HUES48 (cell line): ENCODE measurements at regions not wholly inside any gene's neighbourhood (a gene's known extent, or its start where the extent isn't known, plus 50 kb on each side); places are given as distances from the start of the nearest gene placed in this dataset.
"Not testable (repeated sequence)": the region's sequence is repeated elsewhere in the genome, so short reads cannot be mapped to it uniquely, and the experiment has no call there.

Source experiments
- H3K27ac ChIP-seq: one replicate; pipeline ENCODE4 v1.7.0; 2013; ENCODE audit warnings: low read depth, low read length, inconsistent platforms
- H3K27me3 ChIP-seq: 2 replicates; pipeline ENCODE4 v1.6.1; 2013; ENCODE audit warnings: mild to moderate bottlenecking, low read length; ENCODE audit not compliant: control insufficient read depth, insufficient read depth
- H3K36me3 ChIP-seq: 2 replicates; pipeline ENCODE4 v1.6.1; 2013; ENCODE audit warnings: low read length; ENCODE audit not compliant: control insufficient read depth, insufficient read depth
- H3K4me1 ChIP-seq: 2 replicates; pipeline ENCODE4 v1.6.1; 2013; ENCODE audit warnings: mild to moderate bottlenecking, low read length; ENCODE audit not compliant: control insufficient read depth, insufficient read depth
- H3K4me3 ChIP-seq: 2 replicates; pipeline ENCODE4 v1.5.1; 2013; ENCODE audit warnings: mild to moderate bottlenecking, low read depth, low read length
- H3K9ac ChIP-seq: 2 replicates; pipeline ENCODE4 v1.6.1; 2013; ENCODE audit warnings: mild to moderate bottlenecking, low read depth, low read length, moderate library complexity
- H3K9me3 ChIP-seq: 2 replicates; pipeline ENCODE4 v1.6.1; 2013; ENCODE audit warnings: low read length; ENCODE audit not compliant: control insufficient read depth, insufficient read depth

DNA sequence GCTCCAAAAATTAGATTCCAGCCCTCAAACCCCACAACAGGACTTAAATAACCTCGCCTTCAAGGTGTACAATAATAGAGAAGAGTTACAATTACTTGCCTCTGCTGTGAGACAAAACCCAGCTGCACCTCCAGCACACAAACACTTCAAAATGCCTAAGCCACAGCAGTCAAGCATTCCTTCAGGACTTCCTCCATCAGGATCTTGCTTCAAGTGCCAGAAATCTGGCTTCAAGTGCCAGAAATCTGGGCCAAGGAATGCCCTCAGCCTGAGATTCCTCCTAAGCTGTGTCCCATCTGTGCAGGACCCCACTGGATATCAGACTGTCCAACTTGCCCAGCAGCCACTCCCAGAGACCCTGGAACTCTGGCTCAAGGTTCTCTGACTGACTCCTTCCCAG, 1088.3 kb downstream of the SORCS3 start:
- H3K36me3 ChIP-seq: no peaks in the 10 kb centered on the region
- peaks cover 10% of the 10 kb centered on the region for H3K4me1 ChIP-seq
- H3K27me3 ChIP-seq: no peaks in the 10 kb centered on the region
- H3K4me3 ChIP-seq: no peak overlapping the region
- no peak overlapping the region for H3K9ac ChIP-seq
- peaks cover 5% of the 10 kb centered on the region; the same call in 1 of the 2 replicates for H3K9me3 ChIP-seq
- H3K27ac ChIP-seq: no peak overlapping the region

DNA sequence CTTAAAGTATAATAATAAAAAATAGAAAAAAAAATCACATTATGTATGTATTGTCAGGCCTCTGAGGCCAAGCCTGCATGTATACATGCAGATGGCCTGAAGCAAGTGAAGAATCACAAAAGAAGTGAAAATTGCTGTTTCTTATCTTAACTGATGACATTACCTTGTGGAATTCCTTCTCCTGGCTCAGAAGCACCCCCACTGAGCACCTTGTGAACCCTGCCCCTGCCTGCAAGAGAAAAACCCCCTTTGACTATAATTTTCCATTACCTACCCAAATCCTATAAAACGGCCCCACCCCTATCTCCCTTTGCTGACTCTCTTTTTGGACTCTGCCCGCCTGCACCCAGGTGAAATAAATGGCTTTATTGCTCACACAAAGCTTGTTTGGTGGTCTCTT, 1086.5 kb downstream of the SORCS3 start:
- not testable (repeated sequence) for H3K36me3 ChIP-seq, H3K9me3 ChIP-seq, H3K9ac ChIP-seq, H3K4me3 ChIP-seq, H3K27me3 ChIP-seq
- peaks cover 10% of the 10 kb centered on the region for H3K4me1 ChIP-seq
- H3K27ac ChIP-seq: peak overlapping the region; percentile 78

DNA sequence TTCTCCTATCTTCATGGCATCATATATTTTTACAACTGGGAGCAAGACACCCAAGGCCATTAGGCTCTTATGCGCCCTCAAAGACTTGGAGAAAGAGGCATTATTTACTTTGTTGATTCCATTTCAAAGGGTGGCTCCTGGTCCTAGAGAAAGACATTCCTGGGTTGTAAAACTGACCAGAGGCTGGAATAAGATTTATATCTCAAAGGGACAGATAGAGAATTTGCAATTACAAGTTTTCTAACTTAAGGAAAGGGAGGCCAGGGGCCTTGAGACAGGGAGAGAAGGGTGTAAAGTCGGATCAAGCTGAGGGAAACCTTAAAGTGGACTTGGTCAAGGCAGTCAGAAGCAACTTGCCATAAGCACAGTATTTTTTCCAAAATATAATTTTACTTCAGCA, 1086.0 kb downstream of the SORCS3 start:
- no peaks in the 10 kb centered on the region; the same call in 1 of the 2 replicates for H3K9me3 ChIP-seq
- peaks cover 10% of the 10 kb centered on the region for H3K4me1 ChIP-seq
- H3K4me3 ChIP-seq: no peak overlapping the region; the same call in 1 of the 2 replicates
- peak overlapping the region; percentile 78 for H3K27ac ChIP-seq
- H3K36me3 ChIP-seq: no peaks in the 10 kb centered on the region
- no peaks in the 10 kb centered on the region for H3K27me3 ChIP-seq
- H3K9ac ChIP-seq: no peak overlapping the region

DNA sequence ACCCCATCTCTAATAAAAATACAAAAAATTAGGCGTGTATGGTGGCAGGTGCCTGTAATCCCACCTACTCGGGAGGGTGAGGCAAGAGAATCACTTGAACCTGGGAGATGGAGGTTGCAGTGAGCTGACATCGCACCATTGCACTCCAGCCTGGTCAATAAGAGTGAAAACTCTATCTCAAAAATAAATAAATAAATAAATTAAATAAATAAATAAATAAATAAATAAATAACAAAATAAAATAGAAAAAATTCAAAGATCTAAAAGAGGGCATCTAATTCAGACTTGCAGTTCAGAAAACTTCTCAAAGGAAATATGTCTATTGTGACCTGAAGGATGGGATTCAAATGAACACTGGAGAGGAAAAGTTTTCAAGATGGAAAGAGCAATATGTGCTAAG, 1085.1 kb downstream of the SORCS3 start:
- no peak overlapping the region for H3K9ac ChIP-seq
- H3K27me3 ChIP-seq: no peaks in the 10 kb centered on the region
- no peaks in the 10 kb centered on the region for H3K36me3 ChIP-seq
- no peak overlapping the region for H3K27ac ChIP-seq
- no peak overlapping the region for H3K4me3 ChIP-seq
- H3K4me1 ChIP-seq: peaks cover 10% of the 10 kb centered on the region
- no peaks in the 10 kb centered on the region; the same call in 1 of the 2 replicates for H3K9me3 ChIP-seq

DNA sequence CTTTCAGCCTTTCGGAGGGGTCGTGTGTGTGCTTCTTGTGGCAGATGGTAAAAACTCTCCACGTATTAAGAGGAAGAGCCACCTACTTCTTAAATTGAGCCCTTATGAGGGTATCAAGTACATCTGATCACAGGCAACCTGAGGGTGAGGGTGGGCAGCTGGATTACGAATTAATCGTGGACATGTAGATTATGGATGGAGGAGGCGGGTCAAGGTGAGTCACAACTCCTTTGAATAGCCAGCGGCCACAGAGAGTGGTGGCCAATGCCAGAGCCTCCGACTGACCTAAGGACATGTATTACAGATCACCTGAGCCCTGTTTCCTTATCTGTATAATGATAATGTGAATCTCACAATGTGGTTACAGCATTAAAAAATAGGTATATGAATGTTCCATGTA, 1083.9 kb downstream of the SORCS3 start:
- no peaks in the 10 kb centered on the region; the same call in 1 of the 2 replicates for H3K9me3 ChIP-seq
- H3K4me3 ChIP-seq: no peak overlapping the region
- no peak overlapping the region for H3K9ac ChIP-seq
- no peak overlapping the region for H3K27ac ChIP-seq
- H3K36me3 ChIP-seq: no peaks in the 10 kb centered on the region
- H3K4me1 ChIP-seq: peaks cover 10% of the 10 kb centered on the region
- H3K27me3 ChIP-seq: no peaks in the 10 kb centered on the region

DNA sequence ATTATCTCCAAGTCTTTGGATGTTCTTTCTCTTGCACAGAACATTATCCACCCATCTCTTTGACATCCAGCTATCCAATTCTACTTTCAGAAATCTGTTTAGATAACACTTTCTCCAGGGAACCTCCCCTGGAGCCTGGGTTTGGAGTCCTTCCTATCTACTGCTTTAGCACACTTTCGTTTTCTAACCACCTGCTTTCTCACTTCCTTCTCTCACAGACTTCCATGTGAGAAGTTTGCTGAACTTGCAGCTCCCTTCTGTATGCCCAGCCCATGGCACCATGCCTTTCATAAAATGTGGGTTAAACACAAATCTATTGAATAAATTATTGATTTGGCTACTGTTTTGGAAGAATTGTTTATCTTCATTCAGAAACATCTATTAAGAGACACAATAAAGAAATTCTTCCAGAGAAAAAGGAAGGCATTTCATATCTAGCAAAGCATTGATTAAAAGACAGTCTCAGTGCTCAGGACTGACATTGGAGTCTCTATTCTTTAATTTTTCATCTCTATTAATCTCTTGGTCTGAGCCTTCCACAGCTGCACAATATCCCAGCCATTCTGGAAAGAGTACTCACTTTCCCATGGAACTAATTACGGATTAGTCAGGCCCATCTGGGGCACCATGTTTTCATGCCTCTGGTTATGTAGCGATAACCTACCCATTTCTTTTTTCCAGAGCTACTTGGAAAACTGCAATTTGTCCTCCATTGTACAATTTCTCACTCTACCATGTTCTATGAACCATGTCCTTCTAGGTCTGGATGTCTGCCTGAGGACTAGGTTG, 1077.3 kb downstream of the SORCS3 start:
- no peak overlapping the region for H3K9ac ChIP-seq
- no peaks in the 10 kb centered on the region for H3K36me3 ChIP-seq
- H3K4me1 ChIP-seq: no peaks in the 10 kb centered on the region

DNA sequence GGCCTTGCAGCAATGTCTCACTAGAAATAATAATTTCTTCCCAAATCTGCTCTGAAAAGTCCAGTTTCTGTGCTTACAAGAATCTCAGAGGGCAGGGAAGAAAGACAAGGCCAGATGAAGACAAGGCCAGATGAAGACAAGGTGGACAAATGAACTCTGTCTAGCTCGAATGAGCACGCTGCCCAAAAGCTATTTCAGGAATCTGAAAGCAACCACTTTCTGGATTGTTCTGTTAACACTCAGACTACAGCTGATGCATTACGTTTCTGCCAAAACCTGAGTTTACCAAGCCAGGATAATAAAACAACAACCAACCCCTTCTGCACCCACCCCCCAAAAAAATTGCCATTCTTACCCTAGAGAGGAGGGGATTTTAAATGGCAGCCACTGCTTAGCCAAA, 1073.6 kb downstream of the SORCS3 start:
- H3K4me1 ChIP-seq: no peaks in the 10 kb centered on the region
- no peak overlapping the region for H3K9ac ChIP-seq
- no peaks in the 10 kb centered on the region for H3K9me3 ChIP-seq
- H3K27me3 ChIP-seq: no peaks in the 10 kb centered on the region
- no peak overlapping the region for H3K4me3 ChIP-seq
- no peak overlapping the region for H3K27ac ChIP-seq
- no peaks in the 10 kb centered on the region for H3K36me3 ChIP-seq

More for the DNA sequence above, 1077.3 kb downstream of the SORCS3 start:
- H3K27ac ChIP-seq: no peak overlapping the region
- H3K27me3 ChIP-seq: no peaks in the 10 kb centered on the region
- H3K9me3 ChIP-seq: no peaks in the 10 kb centered on the region
- no peak overlapping the region for H3K4me3 ChIP-seq

DNA sequence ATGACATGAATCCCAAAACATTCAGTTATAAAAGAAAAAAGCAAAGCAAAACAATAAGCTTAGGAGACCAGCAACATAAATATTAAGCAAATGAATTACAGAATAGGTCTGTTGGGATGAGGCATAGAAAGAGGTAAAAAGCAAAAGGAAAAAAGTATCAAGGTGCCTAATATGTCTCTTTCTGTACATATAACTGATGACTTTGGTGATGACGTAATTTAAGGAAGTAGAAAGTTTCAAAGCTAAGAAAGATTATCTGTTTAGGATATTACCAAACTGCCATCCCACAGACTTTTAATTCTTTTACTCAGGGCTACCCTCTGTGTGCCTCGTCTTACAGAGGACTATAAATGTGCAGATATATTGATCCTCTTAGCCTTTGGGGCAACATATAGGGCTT, 1066.5 kb downstream of the SORCS3 start:
- Histone ChIP-seq H3K4me1 (peaks cover 7% of the 10 kb centered on the region), H3K9me3 (no peaks in the 10 kb centered on the region), H3K4me3 (no peak overlapping the region), H3K36me3 (no peaks in the 10 kb centered on the region), H3K9ac (no peak overlapping the region), H3K27me3 (no peaks in the 10 kb centered on the region; the same call in 1 of the 2 replicates), H3K27ac (no peak overlapping the region)

DNA sequence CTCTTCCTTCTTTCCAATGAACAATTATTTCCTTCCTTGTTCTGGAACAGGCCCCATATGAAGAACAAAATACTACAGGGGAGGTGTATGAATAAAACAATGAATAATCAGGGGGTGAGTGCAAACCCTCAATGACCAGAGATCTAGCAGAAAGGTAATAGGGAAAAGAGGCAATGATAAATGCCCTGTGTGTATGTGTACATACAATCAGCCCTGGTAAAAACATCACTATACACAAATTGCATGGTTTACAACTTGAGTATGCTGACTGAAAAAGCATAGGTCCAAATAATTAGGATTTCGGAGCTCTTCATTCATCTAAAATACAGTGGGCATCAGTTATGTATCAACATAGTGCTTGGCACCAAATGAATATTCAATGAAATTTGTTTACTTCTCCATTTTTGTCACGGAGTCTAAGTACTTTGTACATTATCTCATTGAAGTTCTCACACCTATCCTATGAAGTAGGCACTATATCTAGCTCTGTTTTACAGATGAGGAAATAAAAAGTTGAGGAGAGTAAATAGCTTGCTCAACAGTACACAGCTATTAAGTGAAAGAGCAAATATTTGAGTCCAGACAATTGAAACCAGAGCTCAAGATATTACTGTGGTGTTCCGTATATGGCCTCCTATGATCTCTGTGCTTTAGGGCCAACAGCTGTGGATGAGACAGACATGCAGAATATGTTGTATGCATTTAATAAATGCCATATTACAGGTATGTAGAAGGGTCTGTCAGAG, 1065.4 kb downstream of the SORCS3 start:
- Histone ChIP-seq H3K4me3 (no peak overlapping the region), H3K27me3 (peaks cover 6% of the 10 kb centered on the region; the same call in 1 of the 2 replicates), H3K9me3 (no peaks in the 10 kb centered on the region), H3K9ac (no peak overlapping the region), H3K4me1 (peaks cover 7% of the 10 kb centered on the region), H3K27ac (no peak overlapping the region), H3K36me3 (no peaks in the 10 kb centered on the region)

DNA sequence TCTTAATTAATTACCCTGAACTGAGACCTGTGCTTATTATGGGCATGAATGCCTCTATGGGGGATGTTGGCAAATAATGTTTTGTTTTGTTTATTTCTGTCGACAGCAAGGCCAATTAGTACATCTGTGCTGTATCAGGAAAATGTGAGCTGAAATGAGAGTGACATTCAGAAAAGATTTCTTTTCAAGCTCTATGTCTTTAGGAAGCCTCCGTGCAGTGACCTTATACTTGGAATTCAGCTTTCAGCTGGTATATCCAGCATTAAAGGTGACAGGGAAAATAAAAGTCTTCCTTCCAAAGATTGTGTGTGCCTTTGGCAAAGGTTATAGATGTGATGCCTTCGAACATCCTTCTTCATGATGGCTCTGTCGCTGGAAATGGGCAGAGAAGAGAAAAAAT, 1061.1 kb downstream of the SORCS3 start:
- H3K4me1 ChIP-seq: peaks cover 26% of the 10 kb centered on the region

DNA sequence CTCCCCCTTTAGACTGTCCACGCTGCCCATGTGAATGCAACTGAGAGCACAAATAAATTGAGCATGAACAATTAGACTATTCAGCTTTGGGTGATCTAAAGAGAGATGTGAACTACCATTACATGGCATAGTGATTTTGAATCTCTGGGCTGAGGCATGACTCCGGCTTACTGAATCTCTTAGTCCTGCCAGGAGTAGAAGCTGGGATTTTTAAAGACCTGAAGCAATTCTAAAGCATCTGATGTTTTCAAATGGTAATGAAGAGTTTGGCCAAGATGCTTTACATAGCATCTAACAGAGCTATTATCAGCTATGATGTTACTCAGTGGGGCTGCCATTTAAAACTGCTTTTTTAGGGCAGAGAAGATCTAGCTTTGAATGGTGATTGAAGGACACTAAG, 1059.1 kb downstream of the SORCS3 start:
- Histone ChIP-seq H3K36me3 (no peaks in the 10 kb centered on the region), H3K9ac (no peak overlapping the region), H3K4me3 (no peak overlapping the region), H3K27ac (no peak overlapping the region), H3K4me1 (peaks cover 22% of the 10 kb centered on the region), H3K27me3 (peaks cover 28% of the 10 kb centered on the region), H3K9me3 (no peaks in the 10 kb centered on the region)

More for the DNA sequence above, 1061.1 kb downstream of the SORCS3 start:
- Histone ChIP-seq H3K9ac (no peak overlapping the region), H3K36me3 (no peaks in the 10 kb centered on the region), H3K9me3 (no peaks in the 10 kb centered on the region), H3K4me3 (no peak overlapping the region), H3K27ac (no peak overlapping the region), H3K27me3 (peaks cover 28% of the 10 kb centered on the region)
